ENCODE measurements at regions not wholly inside any gene's neighbourhood (a gene's known extent, or its start where the extent isn't known, plus 50 kb on each side); places are given as distances from the start of the nearest gene placed in this dataset.

- Histone ChIP-seq H3K79me2 (ENCODE audit: insufficient read depth) (no peaks in the 10 kb centered on the region), H3K9me2 (no peaks in the 10 kb centered on the region), H3K27me3 (ENCODE audit: insufficient read depth) (no peaks in the 10 kb centered on the region), H3K4me1 (ENCODE audit: control insufficient read depth in 1 of 2, insufficient read depth in 2 of 2, low read depth in 1 of 2, low read length in 1 of 2) (peaks cover 0 to 14% of the 10 kb centered on the region in 2 experiments; a peak in 2 of 4 replicates), H4K20me1 (ENCODE audit: insufficient read depth) (no peaks in the 10 kb centered on the region), H3K27ac (ENCODE audit: low read depth in 2 of 2, low read length in 1 of 2) (peak overlapping the region in 1 of 2 experiments; percentile 66; a peak in 2 of 4 replicates), H3K4me2 (peak overlapping the region; percentile 95), H3K9ac (no peak overlapping the region), H2AFZ (ENCODE audit: low read depth) (peak overlapping the region; percentile 83; the same call in 1 of the 2 replicates), H3F3A (replicated peaks; ENCODE audit: insufficient read depth) (no peaks in the 10 kb centered on the region), H3K4me3 (ENCODE audit: low read depth in 2 of 2, low read length in 1 of 2) (peak overlapping the region; percentile 55 to 59), H3K36me3 (replicated peaks in 1 of 2; ENCODE audit: control insufficient read depth in 1 of 2, insufficient read depth in 2 of 2, low read length in 1 of 2) (no peaks in the 10 kb centered on the region), H3K9me3 (no peaks in the 10 kb centered on the region)
- TF ChIP-seq POLR2AphosphoS5 (IDR thresholded peaks at IDR 0.05; ENCODE audit: low read depth, low read length) (no peak), EP300 (IDR thresholded peaks at IDR 0.05; ENCODE audit: borderline replicate concordance in 1 of 2, low read depth in 1 of 2, low read length in 1 of 2) (no peak), FOXJ3 (CRISPR knock-in tag; IDR thresholded peaks at IDR 0.05) (0 out of 2 replicates have a peak, but pooled peaks have one; percentile 23)
- TF ChIP-seq, protein P1, sequence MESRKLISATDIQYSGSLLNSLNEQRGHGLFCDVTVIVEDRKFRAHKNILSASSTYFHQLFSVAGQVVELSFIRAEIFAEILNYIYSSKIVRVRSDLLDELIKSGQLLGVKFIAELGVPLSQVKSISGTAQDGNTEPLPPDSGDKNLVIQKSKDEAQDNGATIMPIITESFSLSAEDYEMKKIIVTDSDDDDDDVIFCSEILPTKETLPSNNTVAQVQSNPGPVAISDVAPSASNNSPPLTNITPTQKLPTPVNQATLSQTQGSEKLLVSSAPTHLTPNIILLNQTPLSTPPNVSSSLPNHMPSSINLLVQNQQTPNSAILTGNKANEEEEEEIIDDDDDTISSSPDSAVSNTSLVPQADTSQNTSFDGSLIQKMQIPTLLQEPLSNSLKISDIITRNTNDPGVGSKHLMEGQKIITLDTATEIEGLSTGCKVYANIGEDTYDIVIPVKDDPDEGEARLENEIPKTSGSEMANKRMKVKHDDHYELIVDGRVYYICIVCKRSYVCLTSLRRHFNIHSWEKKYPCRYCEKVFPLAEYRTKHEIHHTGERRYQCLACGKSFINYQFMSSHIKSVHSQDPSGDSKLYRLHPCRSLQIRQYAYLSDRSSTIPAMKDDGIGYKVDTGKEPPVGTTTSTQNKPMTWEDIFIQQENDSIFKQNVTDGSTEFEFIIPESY (IDR thresholded peaks at IDR 0.05; ENCODE audit: borderline replicate concordance, low read depth) = no peak
- POLR2A ChIA-PET = interaction anchor here (1.0 to 1.7 kb wide), 5 partner anchors 15 to 680 kb away, joined by 3 to 5 read pairs (median 4); partner anchors contain the start of gene CDK20
- DNase-seq = no peak
- CTCF ChIA-PET = interaction anchor here (0.7 to 2.2 kb wide), 12 partner anchors 10 to 1875 kb away, joined by 3 to 9 read pairs (median 4); partner anchors contain the start of gene CDK20
- 67% methylated on average over 17 of the region's 20 CpGs for WGBS (ENCODE audit: low lambda C conversion rate)
Observed at GRCh38 chr9:88077071-88077617, 61.1 kb downstream of the SPATA31C2 start.

GRCh38 chr9:88076286-88077070 is 61.8 kb downstream of the SPATA31C2 start:
- Histone ChIP-seq H3K4me1 (ENCODE audit: control insufficient read depth in 1 of 2, insufficient read depth in 2 of 2, low read depth in 1 of 2, low read length in 1 of 2) (peaks cover 0 to 14% of the 10 kb centered on the region in 2 experiments; a peak in 2 of 4 replicates), H4K20me1 (ENCODE audit: insufficient read depth) (no peaks in the 10 kb centered on the region), H3F3A (replicated peaks; ENCODE audit: insufficient read depth) (no peaks in the 10 kb centered on the region), H3K9ac (no peak overlapping the region; the same call in 1 of the 2 replicates), H3K79me2 (ENCODE audit: insufficient read depth) (no peaks in the 10 kb centered on the region), H3K36me3 (replicated peaks in 1 of 2; ENCODE audit: control insufficient read depth in 1 of 2, insufficient read depth in 2 of 2, low read length in 1 of 2) (no peaks in the 10 kb centered on the region), H3K27ac (ENCODE audit: low read depth in 2 of 2, low read length in 1 of 2) (peak overlapping the region in 1 of 2 experiments; percentile 93; a peak in 2 of 4 replicates), H2AFZ (ENCODE audit: low read depth) (peak overlapping the region; percentile 83), H3K9me3 (no peaks in the 10 kb centered on the region), H3K9me2 (no peaks in the 10 kb centered on the region), H3K4me2 (peak overlapping the region; percentile 95), H3K4me3 (ENCODE audit: low read depth in 2 of 2, low read length in 1 of 2) (peak overlapping the region; percentile 55 to 59), H3K27me3 (ENCODE audit: insufficient read depth) (no peaks in the 10 kb centered on the region)
- under 1% methylated on average over 26 of the region's 57 CpGs for WGBS (ENCODE audit: low lambda C conversion rate)
- POLR2A ChIA-PET = interaction anchor here (1.0 to 1.7 kb wide), 5 partner anchors 16 to 681 kb away, joined by 3 to 5 read pairs (median 4); partner anchors contain the start of gene CDK20
- peak; percentile 91 for DNase-seq
- TF ChIP-seq GABPA (IDR thresholded peaks at IDR 0.05; ENCODE audit: low read depth) (no peak), RAD21 (IDR thresholded peaks at IDR 0.05; ENCODE audit: low read length) (peak; percentile 57), EP300 (IDR thresholded peaks at IDR 0.05; ENCODE audit: borderline replicate concordance in 1 of 2, low read depth in 1 of 2, low read length in 1 of 2) (peak in 1 of 2 experiments; percentile 19; a peak in 1 of 4 replicates), RCOR1 (IDR thresholded peaks at IDR 0.05; ENCODE audit: low read length) (peak; percentile 43; the same call in 1 of the 2 replicates), NFIC (IDR thresholded peaks at IDR 0.05; ENCODE audit: borderline replicate concordance) (peak; percentile 82), SMC3 (IDR thresholded peaks at IDR 0.05; ENCODE audit: low read depth, low read length) (no peak), RFX5 (IDR thresholded peaks at IDR 0.05; ENCODE audit: low read length) (no peak), JUND (IDR thresholded peaks at IDR 0.05) (no peak)
- TF ChIP-seq, protein P2, sequence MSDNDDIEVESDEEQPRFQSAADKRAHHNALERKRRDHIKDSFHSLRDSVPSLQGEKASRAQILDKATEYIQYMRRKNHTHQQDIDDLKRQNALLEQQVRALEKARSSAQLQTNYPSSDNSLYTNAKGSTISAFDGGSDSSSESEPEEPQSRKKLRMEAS (IDR thresholded peaks at IDR 0.05; ENCODE audit: low read depth) = peak; percentile 55; the same call in 1 of the 2 replicates
- CTCF ChIA-PET = interaction anchor here (0.6 to 2.2 kb wide), 17 partner anchors 10 to 1874 kb away, joined by 3 to 9 read pairs (median 4); partner anchors contain the start of gene CDK20

All from SK-N-SH (cell line).